ENCODE measurements at regions not wholly inside any gene's neighbourhood (a gene's known extent, or its start where the extent isn't known, plus 50 kb on each side); places are given as distances from the start of the nearest gene placed in this dataset.

- DNase-seq: no peak
These were observed 50.3 kb downstream of the NAV1 start for GRCh38 chr1:201589186-201589585.

GRCh38 chr1:201590474-201590873 lies 51.5 kb downstream of the NAV1 start:
- no peak for DNase-seq

GRCh38 chr1:201591348-201591747 lies 52.4 kb downstream of the NAV1 start:
- no peak for DNase-seq

- no peak for DNase-seq
These were observed 53.1 kb downstream of the NAV1 start for GRCh38 chr1:201591981-201592380.

- DNase-seq: peak; percentile 44
These were observed 54.4 kb downstream of the NAV1 start for GRCh38 chr1:201593200-201593921.

GRCh38 chr1:201594575-201595245 lies 55.8 kb downstream of the NAV1 start:
- DNase-seq: peak; percentile 59

- no peak for DNase-seq
These were observed 56.5 kb downstream of the NAV1 start for GRCh38 chr1:201595381-201595780.

- no peak for DNase-seq
These were observed 57.4 kb downstream of the NAV1 start for GRCh38 chr1:201596101-201596868.

- DNase-seq: peak; percentile 46
These were observed 58.8 kb downstream of the NAV1 start for GRCh38 chr1:201597551-201598230.

- DNase-seq: no peak
These were observed 59.5 kb downstream of the NAV1 start for GRCh38 chr1:201598396-201598795.

GRCh38 chr1:201598973-201599372 lies 60.0 kb downstream of the NAV1 start:
- DNase-seq: no peak

GRCh38 chr1:201599548-201599947 lies 60.6 kb downstream of the NAV1 start:
- no peak for DNase-seq

- DNase-seq: no peak
These were observed 63.7 kb downstream of the NAV1 start for GRCh38 chr1:201602413-201603265.

- DNase-seq: no peak
These were observed 64.8 kb downstream of the NAV1 start for GRCh38 chr1:201603613-201604232.

- no peak for DNase-seq
These were observed 66.6 kb downstream of the NAV1 start for GRCh38 chr1:201605385-201606010.

GRCh38 chr1:201606096-201606495 lies 67.2 kb downstream of the NAV1 start:
- DNase-seq: no peak

- no peak for DNase-seq
These were observed 67.7 kb downstream of the NAV1 start for GRCh38 chr1:201606623-201607022.

- no peak for DNase-seq
These were observed 69.9 kb downstream of the NAV1 start for GRCh38 chr1:201608635-201609395.

GRCh38 chr1:201609661-201610318 lies 70.9 kb downstream of the NAV1 start:
- no peak for DNase-seq

- no peak for DNase-seq
These were observed 71.9 kb downstream of the NAV1 start for GRCh38 chr1:201610858-201611257.

All from femur (tissue), 1 donor.